CD4-positive, alpha-beta T cell treated with Interleukin-6 at 100 ng/mL for 8 hours (primary cell): ENCODE measurements at regions not wholly inside any gene's neighbourhood (a gene's known extent, or its start where the extent isn't known, plus 50 kb on each side); places are given as distances from the start of the nearest gene placed in this dataset.
"Not testable (repeated sequence)": the region's sequence is repeated elsewhere in the genome, so short reads cannot be mapped to it uniquely, and the experiment has no call there.

ENCODE experiments used
- DNase-seq: peaks from one replicate; pipeline ENCODE4 v3.0.0-alpha.2; 2020; ENCODE audit warnings: mixed read lengths, low spot score

DNA sequence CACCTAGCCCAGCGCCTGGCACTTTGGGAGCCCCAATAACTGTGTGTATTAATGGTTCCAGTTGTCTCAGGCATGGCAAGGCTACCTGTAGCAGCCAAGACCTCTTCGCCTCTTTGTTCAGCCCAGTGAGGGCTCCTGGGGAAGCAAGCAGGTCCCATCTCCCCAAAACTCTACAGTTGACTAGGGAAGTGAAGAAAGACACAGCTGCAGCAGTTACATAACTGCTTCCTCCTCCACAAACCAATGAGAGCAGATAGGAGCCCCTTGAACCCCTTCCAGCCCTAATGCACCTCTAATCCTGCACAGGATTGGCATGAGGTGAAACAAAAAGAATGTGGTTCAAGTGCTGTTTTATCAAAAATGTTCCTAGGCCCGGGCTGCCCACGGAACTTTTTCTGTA lies 100.5 kb downstream of the SYF2 start:
- DNase-seq: no peak

GRCh38 chr1:25130895-25131294 lies 101.4 kb downstream of the SYF2 start:
- DNase-seq: no peak

DNA sequence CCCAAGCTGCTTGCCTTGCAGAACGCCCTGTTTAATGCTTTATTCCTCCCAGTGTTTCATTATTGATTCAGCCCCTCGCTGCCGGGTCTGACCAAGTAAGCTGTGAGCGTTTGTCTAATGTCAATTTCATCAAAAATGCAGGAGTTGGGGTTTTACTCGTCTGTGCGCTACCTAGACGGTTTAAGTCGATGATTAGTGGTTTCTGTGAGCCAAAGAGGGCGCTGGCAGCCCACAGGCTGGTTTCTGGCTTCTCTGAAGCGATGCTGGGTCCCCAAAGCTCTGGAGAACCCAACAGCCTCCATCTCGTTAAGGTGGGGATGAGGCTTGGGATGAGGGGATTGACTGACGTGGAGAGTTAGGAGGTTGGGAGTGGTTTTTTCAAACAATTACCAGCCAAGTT lies 102.9 kb downstream of the SYF2 start:
- DNase-seq: no peak

DNA sequence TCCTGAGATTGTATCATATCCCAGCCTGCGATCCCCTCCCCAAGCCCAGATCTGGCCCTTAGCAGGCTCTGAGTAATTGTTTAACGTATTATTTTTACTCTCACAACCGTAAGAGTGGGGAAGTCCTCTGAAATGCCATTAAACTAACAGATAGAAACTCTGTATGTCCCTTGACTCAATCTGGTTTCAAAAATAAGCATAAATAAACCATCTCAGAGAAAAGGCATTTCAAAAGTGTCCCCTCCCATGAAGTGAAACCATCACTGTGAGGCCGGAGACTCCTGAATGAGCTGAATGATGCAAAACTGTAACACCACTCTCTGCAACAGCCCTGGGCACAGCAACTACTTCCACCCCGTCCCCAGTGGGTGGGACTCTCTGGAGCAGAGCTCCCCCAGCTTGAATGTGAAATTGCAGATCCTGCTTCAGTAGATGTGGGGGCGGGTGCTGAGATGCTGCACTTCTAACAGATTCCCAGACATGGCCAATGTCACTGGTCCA lies 104.1 kb downstream of the SYF2 start:
- no peak for DNase-seq

GRCh38 chr1:25126562-25126961 lies 105.7 kb downstream of the SYF2 start:
- no peak for DNase-seq

- DNase-seq: no peak
Observed at GRCh38 chr1:25123551-25123950, 108.8 kb downstream of the SYF2 start.

- DNase-seq: no peak
Observed at GRCh38 chr1:25122747-25123146, 109.6 kb downstream of the SYF2 start.

DNA sequence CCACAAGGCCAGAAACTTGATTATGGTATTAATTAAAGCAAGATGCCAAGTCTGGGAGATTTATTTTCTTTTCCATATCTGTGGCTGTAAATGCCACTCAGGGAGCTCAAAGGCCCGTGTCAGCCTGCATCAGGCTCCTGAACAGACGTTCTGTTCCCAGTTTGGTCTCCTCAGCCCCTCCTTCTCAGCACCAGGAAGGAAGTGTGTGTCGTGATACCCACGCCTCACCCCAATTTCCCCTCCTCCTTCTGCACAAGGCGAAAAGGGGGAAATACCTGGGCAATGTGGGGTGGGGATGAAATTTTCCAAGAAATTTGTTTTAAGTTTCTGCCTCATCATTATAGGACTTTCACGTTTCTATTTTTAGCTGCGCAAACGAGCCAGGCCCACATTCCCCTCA lies 112.0 kb downstream of the SYF2 start:
- DNase-seq: no peak

DNA sequence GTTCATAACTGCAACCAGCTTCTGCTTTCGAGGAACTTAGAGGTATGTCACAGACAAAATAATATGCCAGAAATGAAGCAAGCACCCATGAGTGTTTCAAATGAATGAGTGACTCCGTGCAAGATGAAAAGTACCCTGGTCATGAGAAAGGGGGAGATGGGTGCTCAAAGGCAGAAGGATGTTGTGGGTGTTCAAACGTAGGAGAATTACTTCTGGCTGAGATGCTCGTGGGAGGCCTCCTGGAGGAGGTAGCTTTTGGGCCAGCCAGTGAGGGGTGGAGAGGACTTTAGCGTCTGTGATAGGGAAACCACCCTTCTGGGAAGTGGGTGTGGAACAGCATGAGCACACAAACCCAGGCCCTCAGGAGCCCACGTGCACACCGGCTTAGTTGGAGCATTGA lies 113.8 kb downstream of the SYF2 start:
- DNase-seq: no peak

DNA sequence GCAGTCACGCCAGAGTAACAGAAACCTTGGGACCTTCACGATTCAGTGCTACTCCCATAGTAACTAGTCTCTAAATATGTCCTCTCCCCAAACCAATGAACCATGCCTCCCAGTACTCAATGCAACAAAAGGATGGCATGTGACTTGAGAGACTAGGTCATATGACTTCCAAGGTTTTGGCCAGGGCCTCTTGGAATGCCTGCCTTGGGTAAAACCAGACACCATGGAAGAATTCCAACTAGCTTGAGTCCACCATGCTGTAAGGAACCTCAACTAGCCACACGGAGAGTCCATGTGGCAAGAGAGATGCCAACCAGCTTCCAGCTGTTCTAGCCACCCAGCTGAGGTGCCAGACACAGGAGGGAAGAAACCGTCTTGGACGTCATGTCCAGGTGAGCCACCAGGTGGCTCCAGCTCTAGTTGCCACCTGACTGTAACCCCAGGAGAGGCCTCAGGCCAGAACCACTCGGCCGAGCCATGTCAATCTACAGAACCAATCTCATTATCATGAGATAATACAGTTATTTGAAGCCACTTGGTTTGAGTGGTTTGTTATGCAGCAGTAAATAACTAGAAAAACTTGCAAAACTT lies 115.0 kb downstream of the SYF2 start:
- no peak for DNase-seq

GRCh38 chr1:25116832-25117231 lies 115.5 kb downstream of the SYF2 start:
- no peak for DNase-seq

DNA sequence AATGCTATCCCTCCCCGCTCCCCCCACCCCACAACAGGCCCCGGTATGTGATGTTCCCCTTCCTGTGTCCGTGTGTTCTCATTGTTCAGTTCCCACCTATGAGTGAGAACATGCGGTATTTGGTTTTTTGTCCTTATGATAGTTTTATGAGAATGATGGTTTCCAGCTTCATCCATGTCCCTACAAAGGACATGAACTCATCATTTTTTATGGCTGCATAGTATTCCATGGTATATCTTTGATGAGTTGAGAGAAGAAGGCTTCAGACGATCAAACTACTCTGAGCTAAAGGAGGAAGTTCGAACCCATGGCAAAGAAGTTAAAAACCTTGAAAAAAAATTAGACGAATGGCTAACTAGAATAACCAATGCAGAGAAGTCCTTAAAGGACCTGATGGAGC lies 116.2 kb downstream of the SYF2 start:
- DNase-seq: not testable (repeated sequence)

- DNase-seq: no peak
Observed at GRCh38 chr1:25113731-25114130, 118.6 kb downstream of the SYF2 start.

DNA sequence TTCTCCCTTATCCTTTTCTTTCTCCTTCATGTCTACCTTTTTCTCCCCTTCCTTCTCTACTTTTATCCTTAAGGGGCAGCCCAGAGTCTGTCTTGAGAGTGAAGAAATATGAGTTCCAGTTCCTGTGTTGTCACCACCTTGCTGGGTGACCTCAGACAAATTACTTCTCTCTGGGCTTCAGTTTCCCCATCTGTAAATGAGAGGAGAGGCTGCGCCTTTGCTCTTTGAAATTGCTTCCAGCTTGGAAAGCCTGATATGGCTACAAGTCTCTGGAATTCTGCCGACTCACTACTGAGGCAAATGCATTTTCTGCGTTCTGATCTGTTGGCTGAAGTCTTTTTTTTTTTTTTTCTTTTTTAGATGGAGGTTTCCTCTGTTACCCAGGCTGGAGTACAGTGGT lies 119.2 kb downstream of the SYF2 start:
- no peak for DNase-seq

DNA sequence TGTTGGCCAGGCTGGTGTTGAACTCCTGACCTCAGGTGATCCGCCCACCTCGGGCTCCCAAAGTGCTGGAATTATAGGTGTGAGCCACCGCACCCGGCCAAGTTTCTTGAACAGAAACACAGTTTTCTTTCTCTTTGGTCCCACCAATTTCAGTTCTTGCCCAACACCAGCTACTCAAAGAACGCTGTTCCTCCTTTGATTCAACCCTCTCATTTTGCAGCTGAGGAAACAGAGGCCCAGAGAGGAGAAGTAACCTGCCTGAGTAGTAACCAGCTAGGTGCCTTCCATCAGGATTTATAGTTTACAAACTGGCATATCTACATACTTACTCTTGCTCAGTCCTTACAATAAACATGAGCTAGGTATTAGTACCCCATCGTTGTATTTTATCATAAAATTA lies 119.9 kb downstream of the SYF2 start:
- DNase-seq: no peak

- DNase-seq: no peak
Observed at GRCh38 chr1:25111706-25112105, 120.6 kb downstream of the SYF2 start.

- no peak for DNase-seq
Observed at GRCh38 chr1:25110485-25110884, 121.8 kb downstream of the SYF2 start.

DNA sequence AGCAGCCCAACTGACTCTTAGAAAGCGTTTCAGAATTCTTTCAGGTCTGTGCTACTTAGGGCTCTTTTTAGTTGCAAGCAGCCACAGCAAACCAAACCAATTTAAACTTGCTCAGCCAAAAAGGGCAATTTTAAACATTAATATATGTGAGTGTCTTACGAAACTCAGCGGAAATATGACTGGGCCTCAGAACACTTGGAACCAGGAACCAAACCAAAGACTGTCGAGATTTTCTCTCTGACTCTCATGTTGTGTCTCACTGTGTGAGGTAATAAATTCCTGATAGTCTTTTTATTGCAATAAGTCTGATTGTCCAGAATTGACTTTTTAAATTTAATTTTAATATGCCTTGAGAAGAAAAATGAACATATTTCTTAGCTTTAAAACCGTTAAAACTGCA lies 122.3 kb downstream of the SYF2 start:
- no peak for DNase-seq

DNA sequence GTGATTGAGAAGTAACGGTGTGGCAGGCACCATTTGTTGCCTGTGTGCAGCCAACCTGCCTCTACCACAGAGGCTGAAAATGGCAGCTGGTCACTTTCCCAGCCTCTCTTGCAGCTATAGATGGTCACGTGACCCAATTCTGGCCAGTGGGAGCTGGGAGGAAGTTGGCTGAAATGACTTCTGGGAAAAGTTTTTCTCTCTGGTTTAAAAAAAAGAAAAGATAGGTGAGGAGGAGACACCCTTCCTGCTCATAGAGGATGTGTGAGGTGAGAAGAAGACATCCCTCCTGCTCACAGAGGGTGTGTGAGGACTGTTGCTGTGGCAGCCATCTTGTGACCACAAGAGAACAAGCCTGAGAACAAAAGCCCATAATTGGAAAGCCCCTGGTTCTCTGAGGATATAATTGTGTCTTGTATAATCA lies 122.8 kb downstream of the SYF2 start:
- DNase-seq: peak; percentile 36

GRCh38 chr1:25107643-25108010 lies 124.7 kb downstream of the SYF2 start:
- DNase-seq: no peak

DNA sequence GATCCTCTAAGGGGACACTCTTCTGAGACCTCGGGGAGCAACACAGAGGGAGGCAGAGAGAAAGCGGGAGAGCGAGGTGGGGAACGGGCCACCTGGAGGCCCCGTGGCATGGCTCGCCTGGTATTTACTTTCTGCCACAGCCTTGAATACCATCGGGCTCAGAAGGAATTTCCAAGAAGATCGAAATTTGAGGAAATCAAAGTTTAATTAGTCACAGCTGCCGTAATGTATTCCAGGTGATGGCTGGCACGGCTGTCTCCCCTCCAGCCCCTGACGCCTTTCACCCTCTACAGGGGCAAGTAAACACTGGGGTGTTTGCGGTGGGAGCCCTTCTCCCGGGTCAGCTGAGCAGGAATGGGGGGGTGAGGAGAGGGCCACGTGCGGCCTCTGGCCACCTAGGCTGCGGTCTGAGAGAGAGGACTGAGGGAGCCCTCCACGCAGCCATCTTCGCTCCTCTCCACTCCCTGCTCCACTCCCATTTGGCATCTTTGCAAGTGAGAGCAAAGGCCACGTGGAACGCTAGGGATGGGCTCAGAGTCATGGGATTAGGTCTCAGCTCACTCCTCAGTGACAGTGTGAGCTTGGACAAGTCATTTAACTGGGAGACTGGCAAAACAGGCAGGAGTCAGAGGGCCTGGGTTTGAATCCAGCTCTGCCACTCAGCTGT lies 125.2 kb downstream of the SYF2 start:
- no peak for DNase-seq

DNA sequence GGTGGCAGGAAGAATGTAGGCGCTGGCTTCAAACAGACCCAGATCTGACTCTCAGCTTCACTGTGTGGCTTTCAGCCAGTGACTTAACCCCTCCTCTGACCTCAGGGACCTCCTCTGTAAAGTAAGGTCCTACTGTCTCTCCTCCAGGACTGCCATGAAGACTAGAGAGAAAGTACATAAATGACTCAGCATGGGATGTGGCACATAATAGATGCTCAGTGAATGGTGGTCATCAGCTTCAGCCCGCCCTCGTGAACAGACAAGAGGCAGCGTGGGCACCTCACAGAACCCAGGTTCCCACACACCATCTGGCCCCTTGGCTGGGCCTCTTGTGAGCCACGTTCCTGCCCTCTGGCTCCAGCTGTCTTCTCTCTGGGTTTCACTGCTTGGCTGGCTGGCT lies 126.0 kb downstream of the SYF2 start:
- DNase-seq: no peak

DNA sequence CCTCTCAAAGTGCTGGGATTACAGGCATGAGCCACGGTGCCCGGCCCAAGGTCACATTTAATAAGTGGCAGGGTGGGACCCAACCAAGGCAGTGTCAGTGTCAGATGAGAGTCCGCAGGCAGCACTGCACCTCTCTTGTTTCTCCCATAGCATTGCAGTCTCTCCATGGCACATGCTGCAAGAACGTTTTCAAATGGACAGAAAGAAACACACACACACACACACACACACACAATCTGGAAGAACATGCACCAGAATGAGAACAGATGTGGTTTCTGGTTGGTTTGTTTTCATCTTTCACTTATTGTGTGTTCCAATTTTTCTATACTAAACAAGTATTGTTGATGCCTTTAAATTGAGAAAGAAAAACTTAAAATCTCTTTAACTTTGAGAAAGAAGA lies 126.5 kb downstream of the SYF2 start:
- DNase-seq: no peak

- no peak for DNase-seq
Observed at GRCh38 chr1:25104932-25105561, 127.3 kb downstream of the SYF2 start.
